ENCODE measurements at regions not wholly inside any gene's neighbourhood (a gene's known extent, or its start where the extent isn't known, plus 50 kb on each side); places are given as distances from the start of the nearest gene placed in this dataset.

GRCh38 chr2:136715146-136715545 lies 50.2 kb upstream of the THSD7B start:
- TF ChIP-seq POLR2AphosphoS5 (IDR thresholded peaks at IDR 0.05) (no peak), CTCF (IDR thresholded peaks at IDR 0.05) (no peak), POLR2A (IDR thresholded peaks at IDR 0.05) (no peak)

All from breast epithelium (tissue), 3 donors.